ENCODE measurements at regions not wholly inside any gene's neighbourhood (a gene's known extent, or its start where the extent isn't known, plus 50 kb on each side); places are given as distances from the start of the nearest gene placed in this dataset.

DNA sequence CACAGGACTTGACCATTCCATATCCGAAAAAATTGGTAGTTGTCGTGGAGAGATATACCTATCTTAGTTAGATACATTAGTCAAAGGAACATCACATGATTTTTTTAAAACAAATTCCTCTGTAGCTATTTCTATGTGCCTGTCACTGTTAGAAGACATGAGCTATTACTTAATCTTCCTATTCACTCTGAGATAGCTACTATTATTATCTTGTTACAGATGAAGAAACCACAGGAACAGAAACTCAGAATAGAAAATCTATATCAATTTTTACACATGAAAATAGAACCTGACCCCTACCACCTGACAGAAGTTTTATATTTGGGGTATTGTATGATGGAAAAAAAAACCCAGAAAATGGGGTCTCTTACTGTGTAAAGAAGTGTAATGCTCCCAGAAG lies 68.9 kb upstream of the TDRD3 start:
- Histone ChIP-seq H3K4me3 (ENCODE audit: low read length) (no peak overlapping the region), H3K4me1 (ENCODE audit: insufficient read depth, low read length) (no peaks in the 10 kb centered on the region), H3K9me3 (ENCODE audit: low read depth, low read length) (no peaks in the 10 kb centered on the region), H3K27me3 (ENCODE audit: insufficient read depth, low read length) (no peaks in the 10 kb centered on the region)

DNA sequence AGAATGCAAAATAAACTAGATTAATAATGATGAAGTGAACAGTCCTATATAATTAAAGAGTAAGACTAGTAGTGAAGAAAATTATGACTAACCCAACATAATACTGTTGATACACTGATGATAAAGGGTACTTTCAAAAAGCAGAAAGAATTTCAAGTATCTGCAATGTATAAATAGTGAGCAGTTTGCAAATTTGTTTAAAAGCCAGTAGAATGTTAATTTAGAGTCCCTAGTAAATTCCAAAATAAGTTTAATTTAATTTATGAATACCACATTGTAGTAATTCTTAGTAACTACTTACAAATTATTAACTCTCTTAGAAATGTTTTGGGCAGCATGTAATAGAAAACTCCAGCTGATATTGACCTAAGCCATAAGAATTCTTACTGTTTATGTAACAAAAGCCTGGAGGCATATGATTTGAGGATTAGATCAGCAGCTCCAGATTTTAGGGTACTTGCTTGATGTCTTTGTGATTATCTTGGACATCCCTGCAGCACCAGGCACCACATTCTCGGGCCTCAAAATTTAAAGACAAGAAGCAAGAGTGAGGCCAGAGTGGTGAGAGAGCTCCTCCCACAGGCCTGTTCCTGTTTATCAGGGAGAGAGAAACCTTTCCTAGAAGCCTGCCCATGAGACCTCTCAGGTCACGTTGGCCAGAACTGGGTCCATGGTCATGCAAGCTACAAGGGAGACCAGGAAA lies 67.6 kb upstream of the TDRD3 start:
- Histone ChIP-seq H3K9me3 (ENCODE audit: low read depth, low read length) (no peaks in the 10 kb centered on the region), H3K27me3 (ENCODE audit: insufficient read depth, low read length) (no peaks in the 10 kb centered on the region), H3K4me1 (ENCODE audit: insufficient read depth, low read length) (no peaks in the 10 kb centered on the region), H3K4me3 (ENCODE audit: low read length) (no peak overlapping the region)

GRCh38 chr13:60331249-60332012 lies 65.6 kb upstream of the TDRD3 start:
- Histone ChIP-seq H3K4me1 (ENCODE audit: insufficient read depth, low read length) (no peaks in the 10 kb centered on the region), H3K27me3 (ENCODE audit: insufficient read depth, low read length) (no peaks in the 10 kb centered on the region), H3K9me3 (ENCODE audit: low read depth, low read length) (no peaks in the 10 kb centered on the region), H3K4me3 (ENCODE audit: low read length) (no peak overlapping the region)

DNA sequence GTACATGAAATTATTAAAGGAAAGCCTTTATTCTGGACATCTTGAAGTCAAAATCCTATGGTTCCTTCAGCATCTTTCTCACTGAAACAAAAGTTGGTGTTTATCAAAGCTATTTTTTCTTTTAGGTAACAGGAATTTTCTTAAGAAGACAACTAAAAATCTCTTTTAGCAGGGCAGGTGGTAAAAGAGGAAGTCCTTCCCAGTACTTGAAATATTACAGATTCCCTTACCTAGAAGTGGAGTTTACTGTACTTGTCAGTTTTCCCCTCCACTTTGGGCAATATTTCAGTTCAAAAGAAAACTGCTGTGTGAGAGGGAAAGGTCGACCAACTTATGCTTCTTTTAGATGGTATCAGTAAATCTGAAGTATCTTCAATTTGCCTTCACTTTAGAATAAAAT lies 64.3 kb upstream of the TDRD3 start:
- no peak overlapping the region for H3K4me3 ChIP-seq (ENCODE audit: low read length)
- H3K9me3 ChIP-seq (ENCODE audit: low read depth, low read length): no peaks in the 10 kb centered on the region
- no peaks in the 10 kb centered on the region for H3K4me1 ChIP-seq (ENCODE audit: insufficient read depth, low read length)
- no peaks in the 10 kb centered on the region for H3K27me3 ChIP-seq (ENCODE audit: insufficient read depth, low read length)

- Histone ChIP-seq H3K4me1 (ENCODE audit: insufficient read depth, low read length) (no peaks in the 10 kb centered on the region), H3K9me3 (ENCODE audit: low read depth, low read length) (no peaks in the 10 kb centered on the region), H3K27me3 (ENCODE audit: insufficient read depth, low read length) (peaks cover 3% of the 10 kb centered on the region), H3K4me3 (ENCODE audit: low read length) (no peak overlapping the region)
These were observed 62.7 kb upstream of the TDRD3 start for GRCh38 chr13:60334310-60334709.

- H3K9me3 ChIP-seq (ENCODE audit: low read depth, low read length): no peaks in the 10 kb centered on the region
- H3K27me3 ChIP-seq (ENCODE audit: insufficient read depth, low read length): peaks cover 3% of the 10 kb centered on the region
- no peaks in the 10 kb centered on the region for H3K4me1 ChIP-seq (ENCODE audit: insufficient read depth, low read length)
- H3K4me3 ChIP-seq (ENCODE audit: low read length): no peak overlapping the region
These were observed 61.5 kb upstream of the TDRD3 start for GRCh38 chr13:60335531-60335930.

DNA sequence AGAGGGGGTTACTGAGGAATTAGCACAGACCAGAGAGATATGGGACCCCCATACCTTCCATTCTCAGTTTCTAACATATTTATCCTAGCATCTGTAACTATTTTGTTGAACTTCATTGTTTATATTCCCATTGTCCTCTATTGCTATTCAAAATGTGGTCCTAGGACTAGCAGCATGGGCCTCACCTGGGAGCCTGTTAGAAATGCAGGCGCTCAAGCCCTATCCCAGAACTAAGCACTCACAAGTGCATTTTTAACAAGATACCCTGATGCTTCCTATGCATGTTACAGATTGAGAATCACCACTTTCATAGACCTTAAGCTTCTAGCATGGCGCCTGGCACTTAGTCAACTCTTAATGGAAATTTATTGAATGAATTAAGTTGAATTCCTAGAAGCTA lies 58.3 kb upstream of the TDRD3 start:
- H3K4me3 ChIP-seq (ENCODE audit: low read length): no peak overlapping the region
- no peaks in the 10 kb centered on the region for H3K4me1 ChIP-seq (ENCODE audit: insufficient read depth, low read length)
- H3K9me3 ChIP-seq (ENCODE audit: low read depth, low read length): no peaks in the 10 kb centered on the region
- H3K27me3 ChIP-seq (ENCODE audit: insufficient read depth, low read length): peaks cover 10% of the 10 kb centered on the region

GRCh38 chr13:60343978-60344377 lies 53.0 kb upstream of the TDRD3 start:
- H3K4me1 ChIP-seq (ENCODE audit: insufficient read depth, low read length): no peaks in the 10 kb centered on the region
- H3K27me3 ChIP-seq (ENCODE audit: insufficient read depth, low read length): peaks cover 8% of the 10 kb centered on the region
- H3K9me3 ChIP-seq (ENCODE audit: low read depth, low read length): no peaks in the 10 kb centered on the region
- H3K4me3 ChIP-seq (ENCODE audit: low read length): no peak overlapping the region

GRCh38 chr13:60347174-60347573 lies 49.8 kb upstream of the TDRD3 start:
- Histone ChIP-seq H3K4me3 (ENCODE audit: low read length) (no peak overlapping the region), H3K4me1 (ENCODE audit: insufficient read depth, low read length) (no peaks in the 10 kb centered on the region), H3K27me3 (ENCODE audit: insufficient read depth, low read length) (peaks cover 2% of the 10 kb centered on the region), H3K9me3 (ENCODE audit: low read depth, low read length) (no peaks in the 10 kb centered on the region)
